ENCODE measurements at regions not wholly inside any gene's neighbourhood (a gene's known extent, or its start where the extent isn't known, plus 50 kb on each side); places are given as distances from the start of the nearest gene placed in this dataset.
"Not testable (repeated sequence)": the region's sequence is repeated elsewhere in the genome, so short reads cannot be mapped to it uniquely, and the experiment has no call there.

- no peak for TF ChIP-seq CTCF (IDR thresholded peaks at IDR 0.05; ENCODE audit: partially characterized antibody, unreplicated experiment)
- DNase-seq: no peak
- Mint-ChIP-seq H3K4me3 (ENCODE audit: unreplicated experiment) (no peak overlapping the region), H3K36me3 (ENCODE audit: unreplicated experiment) (no peaks in the 10 kb centered on the region), H3K27me3 (ENCODE audit: unreplicated experiment) (no peaks in the 10 kb centered on the region), H3K4me1 (ENCODE audit: low read depth, unreplicated experiment) (no peaks in the 10 kb centered on the region), H3K27ac (ENCODE audit: unreplicated experiment) (no peak overlapping the region), H3K9me3 (ENCODE audit: unreplicated experiment) (no peaks in the 10 kb centered on the region)
These were observed 540.8 kb upstream of the SGO1 start for GRCh38 chr3:20726786-20727185.

GRCh38 chr3:20724241-20724640, 538.2 kb upstream of the SGO1 start:
- Mint-ChIP-seq H3K4me3 (ENCODE audit: unreplicated experiment) (no peak overlapping the region), H3K27me3 (ENCODE audit: unreplicated experiment) (no peaks in the 10 kb centered on the region), H3K4me1 (ENCODE audit: low read depth, unreplicated experiment) (no peaks in the 10 kb centered on the region), H3K9me3 (ENCODE audit: unreplicated experiment) (no peaks in the 10 kb centered on the region), H3K36me3 (ENCODE audit: unreplicated experiment) (no peaks in the 10 kb centered on the region), H3K27ac (ENCODE audit: unreplicated experiment) (no peak overlapping the region)
- TF ChIP-seq CTCF (IDR thresholded peaks at IDR 0.05; ENCODE audit: partially characterized antibody, unreplicated experiment): no peak
- no peak for DNase-seq

GRCh38 chr3:20716425-20716824, 530.4 kb upstream of the SGO1 start:
- not testable (repeated sequence) for DNase-seq; H3K27me3 Mint-ChIP-seq (ENCODE audit: unreplicated experiment); H3K9me3 Mint-ChIP-seq (ENCODE audit: unreplicated experiment); H3K27ac Mint-ChIP-seq (ENCODE audit: unreplicated experiment); H3K4me1 Mint-ChIP-seq (ENCODE audit: low read depth, unreplicated experiment); H3K36me3 Mint-ChIP-seq (ENCODE audit: unreplicated experiment); H3K4me3 Mint-ChIP-seq (ENCODE audit: unreplicated experiment)

- no peaks in the 10 kb centered on the region for H3K27me3 Mint-ChIP-seq (ENCODE audit: unreplicated experiment)
- H3K4me1 Mint-ChIP-seq (ENCODE audit: low read depth, unreplicated experiment): peaks cover 3% of the 10 kb centered on the region
- no peaks in the 10 kb centered on the region for H3K36me3 Mint-ChIP-seq (ENCODE audit: unreplicated experiment)
- H3K4me3 Mint-ChIP-seq (ENCODE audit: unreplicated experiment): no peak overlapping the region
- H3K27ac Mint-ChIP-seq (ENCODE audit: unreplicated experiment): no peak overlapping the region
- TF ChIP-seq CTCF (IDR thresholded peaks at IDR 0.05; ENCODE audit: partially characterized antibody, unreplicated experiment): no peak
- H3K9me3 Mint-ChIP-seq (ENCODE audit: unreplicated experiment): no peaks in the 10 kb centered on the region
- no peak for DNase-seq
These were observed 515.6 kb upstream of the SGO1 start for GRCh38 chr3:20701641-20702040.

- no peak for DNase-seq
- Mint-ChIP-seq H3K4me1 (ENCODE audit: low read depth, unreplicated experiment) (peaks cover 3% of the 10 kb centered on the region), H3K36me3 (ENCODE audit: unreplicated experiment) (no peaks in the 10 kb centered on the region), H3K4me3 (ENCODE audit: unreplicated experiment) (no peak overlapping the region), H3K27ac (ENCODE audit: unreplicated experiment) (no peak overlapping the region), H3K9me3 (ENCODE audit: unreplicated experiment) (no peaks in the 10 kb centered on the region), H3K27me3 (ENCODE audit: unreplicated experiment) (no peaks in the 10 kb centered on the region)
- no peak for TF ChIP-seq CTCF (IDR thresholded peaks at IDR 0.05; ENCODE audit: partially characterized antibody, unreplicated experiment)
These were observed 514.7 kb upstream of the SGO1 start for GRCh38 chr3:20700714-20701113.

GRCh38 chr3:20698896-20699295, 512.9 kb upstream of the SGO1 start:
- no peaks in the 10 kb centered on the region for H3K27me3 Mint-ChIP-seq (ENCODE audit: unreplicated experiment)
- no peak for TF ChIP-seq CTCF (IDR thresholded peaks at IDR 0.05; ENCODE audit: partially characterized antibody, unreplicated experiment)

More at GRCh38 chr3:20698896-20699295, 512.9 kb upstream of the SGO1 start:
- Mint-ChIP-seq H3K27ac (ENCODE audit: unreplicated experiment) (no peak overlapping the region), H3K36me3 (ENCODE audit: unreplicated experiment) (no peaks in the 10 kb centered on the region), H3K4me3 (ENCODE audit: unreplicated experiment) (no peak overlapping the region), H3K9me3 (ENCODE audit: unreplicated experiment) (no peaks in the 10 kb centered on the region), H3K4me1 (ENCODE audit: low read depth, unreplicated experiment) (peaks cover 3% of the 10 kb centered on the region)
- no peak for DNase-seq

Measured in glutamatergic neuron (in vitro differentiated cells).